HG03108 (cell line): ENCODE measurements at regions not wholly inside any gene's neighbourhood (a gene's known extent, or its start where the extent isn't known, plus 50 kb on each side); places are given as distances from the start of the nearest gene placed in this dataset.

ENCODE experiments used
- ATAC-seq: cut with Tn5 transposase; IDR thresholded peaks from one replicate; pipeline ENCODE4 v1.9.1; 2021; ENCODE audit warnings: moderate library complexity; ENCODE audit not compliant: unreplicated experiment

GRCh38 chr11:95717314-95717713 is 72.3 kb downstream of the FAM76B start:
- ATAC-seq: no peak

GRCh38 chr11:95716266-95716665 is 73.3 kb downstream of the FAM76B start:
- peak; percentile 6 for ATAC-seq

GRCh38 chr11:95715777-95716241 is 73.8 kb downstream of the FAM76B start:
- ATAC-seq: peak; percentile 85

- ATAC-seq: peak; percentile 19
Measured at GRCh38 chr11:95714843-95715776, 74.5 kb downstream of the FAM76B start.

- ATAC-seq: no peak
Measured at GRCh38 chr11:95713428-95713827, 76.2 kb downstream of the FAM76B start.

- no peak for ATAC-seq
Measured at GRCh38 chr11:95711945-95712221, 77.7 kb downstream of the FAM76B start.

GRCh38 chr11:95711162-95711944 is 78.2 kb downstream of the FAM76B start:
- no peak for ATAC-seq

- no peak for ATAC-seq
Measured at GRCh38 chr11:95708681-95709080, 80.9 kb downstream of the FAM76B start.

GRCh38 chr11:95706974-95707387 is 82.6 kb downstream of the FAM76B start:
- ATAC-seq: no peak

GRCh38 chr11:95705485-95706124 is 84.0 kb downstream of the FAM76B start:
- peak; percentile 79 for ATAC-seq

GRCh38 chr11:95704865-95705264 is 84.7 kb downstream of the FAM76B start:
- no peak for ATAC-seq

- ATAC-seq: peak; percentile 43
Measured at GRCh38 chr11:95703049-95703448, 86.5 kb downstream of the FAM76B start.

- no peak for ATAC-seq
Measured at GRCh38 chr11:95702526-95702925, 87.1 kb downstream of the FAM76B start.

GRCh38 chr11:95700471-95700817 is 89.1 kb downstream of the FAM76B start:
- no peak for ATAC-seq

- ATAC-seq: no peak
Measured at GRCh38 chr11:95699631-95700470, 89.7 kb downstream of the FAM76B start.

- ATAC-seq: no peak
Measured at GRCh38 chr11:95698676-95699557, 90.7 kb downstream of the FAM76B start.

GRCh38 chr11:95697614-95698408 is 91.8 kb downstream of the FAM76B start:
- no peak for ATAC-seq

- no peak for ATAC-seq
Measured at GRCh38 chr11:95695181-95695580, 94.4 kb downstream of the FAM76B start.

- no peak for ATAC-seq
Measured at GRCh38 chr11:95693298-95693697, 96.3 kb downstream of the FAM76B start.
